ENCODE measurements at regions not wholly inside any gene's neighbourhood (a gene's known extent, or its start where the extent isn't known, plus 50 kb on each side); places are given as distances from the start of the nearest gene placed in this dataset.

DNA sequence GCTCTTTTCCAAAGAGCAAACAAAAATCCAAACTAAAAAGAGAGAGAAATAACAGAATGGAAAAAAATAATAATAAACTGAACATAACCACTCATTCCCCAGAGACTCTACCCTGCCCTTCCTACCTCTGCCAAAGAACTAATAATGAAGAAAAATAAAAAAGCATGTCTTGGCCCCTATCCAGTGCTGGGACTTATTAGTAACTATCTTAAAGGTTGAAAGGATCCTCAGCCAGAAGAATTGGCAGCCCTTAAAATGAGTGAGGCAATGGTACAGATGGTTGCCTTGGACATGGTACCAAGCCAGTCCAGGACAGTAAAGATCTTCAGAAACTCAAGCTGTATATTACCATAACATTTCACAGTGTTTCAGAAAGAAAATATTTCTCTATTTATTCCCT is 279.3 kb downstream of the HACE1 start:
- ChIA-PET CTCF (no interaction called here), POLR2A (no interaction called here)

- ChIA-PET CTCF (interaction anchor here (0.6 kb wide), 1 partner anchor 133 kb away, joined by 4 read pairs; no protein-coding TSS in a partner anchor), POLR2A (no interaction called here)
Observed at GRCh38 chr6:104579310-104579863, 280.3 kb downstream of the HACE1 start.

DNA sequence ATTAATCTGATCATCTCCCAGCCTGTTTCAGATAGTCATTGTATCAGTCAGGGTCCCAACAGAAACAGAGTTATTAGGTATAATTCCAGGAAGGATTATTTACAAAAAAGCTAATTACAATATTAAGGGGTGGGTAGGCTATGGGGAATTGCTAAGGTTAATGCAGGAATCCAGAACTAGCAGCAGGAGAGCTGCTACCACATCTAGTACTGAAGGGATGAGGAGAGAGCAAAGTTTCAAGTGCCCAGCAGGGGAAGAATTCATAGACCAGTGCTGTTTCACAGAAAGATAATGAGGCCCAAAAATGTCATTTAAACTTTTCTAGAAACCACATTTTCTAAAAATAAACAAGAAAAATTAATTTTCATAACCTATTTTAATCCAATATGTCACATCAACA is 284.2 kb downstream of the HACE1 start:
- POLR2A ChIA-PET: no interaction called here
- CTCF ChIA-PET: no interaction called here

DNA sequence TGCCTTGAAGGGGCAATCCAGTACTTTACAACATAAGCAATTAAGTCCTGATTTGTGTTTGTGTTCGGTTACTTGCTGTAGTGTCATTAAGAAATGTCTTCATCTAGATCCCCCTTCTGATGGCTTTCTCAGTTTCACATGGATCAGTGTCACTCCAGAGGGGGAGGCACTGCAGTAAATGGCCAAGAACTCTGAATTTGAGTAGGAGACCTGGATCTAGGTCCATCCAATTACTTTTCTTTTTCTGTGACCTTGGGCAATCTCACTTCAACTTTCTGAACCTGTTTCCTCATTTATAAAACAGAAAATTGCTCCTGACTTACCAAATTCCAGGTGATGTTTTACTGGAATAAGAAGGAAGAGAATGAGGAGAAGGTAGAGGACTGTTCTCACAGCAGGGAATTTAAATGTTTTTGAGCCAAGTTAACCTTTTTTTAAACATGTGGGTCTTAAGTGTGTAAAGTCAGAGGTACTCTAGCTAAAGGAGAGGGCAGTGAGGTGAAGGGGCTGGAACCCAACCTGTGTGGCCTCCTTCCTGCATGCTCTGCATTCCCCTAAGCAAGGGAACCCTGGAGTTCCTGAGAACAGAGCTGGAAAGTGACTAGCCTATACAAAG is 285.5 kb downstream of the HACE1 start:
- POLR2A ChIA-PET: no interaction called here
- CTCF ChIA-PET: no interaction called here

GRCh38 chr6:104573350-104573749 is 286.4 kb downstream of the HACE1 start:
- CTCF ChIA-PET: no interaction called here
- POLR2A ChIA-PET: no interaction called here

GRCh38 chr6:104572901-104573300 is 286.8 kb downstream of the HACE1 start:
- POLR2A ChIA-PET: no interaction called here
- CTCF ChIA-PET: no interaction called here

DNA sequence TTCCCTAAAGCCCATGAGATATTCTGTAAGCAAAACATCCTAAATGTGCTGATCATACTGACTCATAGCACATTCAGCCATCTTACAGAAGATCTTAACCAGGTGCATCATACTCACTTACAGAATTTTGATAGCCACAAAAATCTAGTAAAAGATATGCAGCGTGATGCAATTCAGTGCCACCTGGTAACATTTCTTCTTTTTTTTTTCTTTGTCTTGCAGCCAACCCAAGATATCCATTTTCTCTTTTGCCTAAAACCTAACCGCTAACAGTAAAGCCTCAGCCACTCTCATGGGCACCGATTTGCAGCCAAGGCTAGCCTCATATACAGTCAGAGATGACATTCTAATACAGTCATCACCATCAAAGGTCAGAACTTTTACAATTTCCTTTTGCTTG is 293.3 kb downstream of the HACE1 start:
- ChIA-PET POLR2A (no interaction called here), CTCF (no interaction called here)

DNA sequence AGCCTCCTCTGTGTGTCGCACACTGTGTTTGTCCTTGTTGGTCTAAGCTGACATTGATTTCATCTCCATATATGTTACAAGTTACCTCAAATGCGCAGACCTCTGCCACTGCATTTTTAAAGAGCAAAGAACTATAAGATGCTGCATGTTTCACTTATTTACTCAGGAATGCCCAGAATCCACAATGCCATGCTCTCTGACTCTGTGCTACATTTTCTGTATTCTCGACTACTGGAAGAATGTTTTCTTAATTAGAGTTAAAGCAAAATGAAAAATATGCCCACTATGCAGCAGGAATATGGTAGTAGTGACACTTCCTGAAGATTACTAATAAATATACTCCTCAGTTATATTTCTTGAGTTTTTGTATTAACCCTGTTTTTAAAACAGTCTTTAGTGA is 296.4 kb downstream of the HACE1 start:
- ChIA-PET POLR2A (no interaction called here), CTCF (no interaction called here)

- POLR2A ChIA-PET: no interaction called here
- CTCF ChIA-PET: no interaction called here
Observed at GRCh38 chr6:104559435-104560202, 300.1 kb downstream of the HACE1 start.

DNA sequence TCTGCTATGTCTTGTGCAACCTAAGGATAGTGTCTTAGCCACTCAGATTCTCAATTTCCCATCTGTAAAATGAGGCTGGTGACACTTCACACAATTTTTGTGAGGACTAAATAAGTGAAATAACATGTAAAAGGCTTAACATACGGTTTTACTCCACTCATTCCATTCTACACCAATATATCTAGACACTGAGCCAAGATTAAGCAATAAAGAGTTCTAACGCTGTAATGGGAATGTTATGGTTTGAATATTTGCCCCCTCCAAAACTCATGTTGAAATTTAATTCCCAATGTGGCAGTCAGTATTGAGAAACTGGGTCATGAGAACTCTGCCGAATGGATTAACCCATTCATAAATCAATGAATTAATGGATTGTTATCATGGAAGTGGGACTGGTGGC is 301.0 kb downstream of the HACE1 start:
- CTCF ChIA-PET: no interaction called here
- POLR2A ChIA-PET: no interaction called here

- ChIA-PET CTCF (no interaction called here), POLR2A (no interaction called here)
Observed at GRCh38 chr6:104548297-104548696, 311.4 kb downstream of the HACE1 start.

- ChIA-PET CTCF (no interaction called here), POLR2A (no interaction called here)
Observed at GRCh38 chr6:104541411-104541810, 318.3 kb downstream of the HACE1 start.

DNA sequence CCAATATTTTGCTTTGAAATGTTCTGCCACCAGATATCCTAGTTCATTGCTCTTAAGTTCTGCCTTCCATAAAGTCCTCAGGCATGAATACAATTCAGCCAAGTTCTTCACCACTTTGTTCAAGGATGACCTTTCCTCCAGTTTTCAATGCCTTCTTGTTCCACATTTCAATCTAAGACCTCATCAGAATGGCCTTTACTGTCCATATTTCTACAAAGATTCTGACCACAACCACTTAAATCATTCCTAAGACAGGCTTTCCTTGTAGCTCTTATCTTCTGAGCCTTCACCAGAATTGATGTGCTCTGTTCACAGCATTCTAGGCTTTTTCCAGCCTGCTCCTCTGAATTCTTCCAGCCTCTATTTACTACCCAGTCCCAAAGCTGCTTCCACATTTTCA is 319.0 kb downstream of the HACE1 start:
- POLR2A ChIA-PET: no interaction called here
- CTCF ChIA-PET: no interaction called here

DNA sequence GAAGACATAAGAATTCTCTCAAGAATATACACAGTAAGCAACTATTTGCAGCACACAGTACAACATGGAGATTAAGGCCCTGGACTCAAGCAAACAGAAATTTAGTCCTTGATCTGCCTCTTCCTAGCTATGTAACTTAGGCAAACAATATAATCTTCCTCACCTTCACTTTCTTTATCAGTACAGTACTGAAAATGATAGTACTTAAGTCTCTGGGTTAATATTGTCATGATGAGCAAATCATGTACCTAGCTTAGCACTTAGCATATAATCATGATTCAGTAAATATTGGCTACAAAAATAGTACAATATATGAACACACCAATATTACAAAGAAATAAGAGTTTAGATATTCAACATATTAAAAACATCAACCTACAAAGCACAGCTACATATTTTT is 320.5 kb downstream of the HACE1 start:
- POLR2A ChIA-PET: no interaction called here
- CTCF ChIA-PET: no interaction called here

- ChIA-PET CTCF (interaction anchor here (1.2 kb wide), 1 partner anchor 12 kb away, joined by 3 read pairs; no protein-coding TSS in a partner anchor), POLR2A (no interaction called here)
Observed at GRCh38 chr6:104537872-104538271, 321.8 kb downstream of the HACE1 start.

- POLR2A ChIA-PET: no interaction called here
- CTCF ChIA-PET: interaction anchor here (1.2 kb wide), 1 partner anchor 11 kb away, joined by 3 read pairs; no protein-coding TSS in a partner anchor
Observed at GRCh38 chr6:104537180-104537579, 322.5 kb downstream of the HACE1 start.

- ChIA-PET POLR2A (no interaction called here), CTCF (interaction anchor here (0.5 kb wide), 1 partner anchor 744 kb away, joined by 3 read pairs; no protein-coding TSS in a partner anchor)
Observed at GRCh38 chr6:104532462-104532861, 327.3 kb downstream of the HACE1 start.

- POLR2A ChIA-PET: no interaction called here
Observed at GRCh38 chr6:104531646-104532045, 328.1 kb downstream of the HACE1 start.

DNA sequence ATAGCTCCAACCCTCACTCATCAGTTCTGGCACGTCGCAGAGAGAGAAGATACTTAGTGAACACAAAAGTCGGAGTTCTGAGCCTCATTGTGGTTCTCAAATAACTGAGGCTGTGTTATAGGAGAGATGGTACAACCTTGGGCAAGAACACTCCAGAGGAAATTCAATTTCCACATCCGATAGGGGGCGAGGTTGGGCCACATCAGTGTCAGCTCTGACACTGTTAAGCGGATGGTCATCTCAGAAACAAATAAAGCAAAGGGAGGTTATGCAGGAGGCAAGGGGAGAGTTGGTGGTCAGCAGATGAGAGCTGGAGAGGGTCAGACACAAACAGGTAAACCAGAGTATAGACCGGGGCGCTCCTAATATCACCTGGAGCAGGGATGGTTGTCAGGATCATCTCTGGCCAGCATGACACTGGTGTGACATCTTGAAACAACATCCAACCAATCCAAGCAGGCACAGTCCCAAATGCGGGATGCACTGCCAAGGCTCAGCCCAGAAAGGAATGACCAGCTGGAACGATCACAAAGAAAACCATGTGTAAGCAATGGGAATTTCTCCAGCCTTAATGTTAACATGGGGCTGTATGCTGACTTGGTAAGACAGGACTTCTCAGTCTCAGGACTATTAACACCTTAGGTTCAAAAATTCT is 331.8 kb downstream of the HACE1 start:
- CTCF ChIA-PET: no interaction called here
- POLR2A ChIA-PET: no interaction called here

More at GRCh38 chr6:104531646-104532045, 328.1 kb downstream of the HACE1 start:
- CTCF ChIA-PET: no interaction called here

DNA sequence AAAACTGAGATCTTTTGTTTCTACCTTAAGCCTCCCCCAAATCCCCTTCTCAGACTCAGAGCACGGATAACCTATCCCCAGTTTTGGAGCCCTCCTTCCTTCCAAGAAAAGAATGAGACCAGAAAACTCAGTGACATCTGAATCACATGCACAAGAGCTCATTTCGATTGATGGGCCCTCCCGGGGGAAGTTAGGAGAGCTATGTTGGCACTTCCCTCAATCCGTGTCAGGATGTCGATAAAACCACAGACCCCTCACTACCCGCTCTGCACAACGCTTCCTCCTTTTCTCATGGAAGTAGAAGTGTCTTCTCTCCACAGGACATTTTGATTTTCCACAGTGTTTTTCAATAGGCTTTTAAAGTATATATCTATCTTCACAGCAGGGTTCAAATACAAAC is 332.4 kb downstream of the HACE1 start:
- ChIA-PET POLR2A (no interaction called here), CTCF (no interaction called here)

DNA sequence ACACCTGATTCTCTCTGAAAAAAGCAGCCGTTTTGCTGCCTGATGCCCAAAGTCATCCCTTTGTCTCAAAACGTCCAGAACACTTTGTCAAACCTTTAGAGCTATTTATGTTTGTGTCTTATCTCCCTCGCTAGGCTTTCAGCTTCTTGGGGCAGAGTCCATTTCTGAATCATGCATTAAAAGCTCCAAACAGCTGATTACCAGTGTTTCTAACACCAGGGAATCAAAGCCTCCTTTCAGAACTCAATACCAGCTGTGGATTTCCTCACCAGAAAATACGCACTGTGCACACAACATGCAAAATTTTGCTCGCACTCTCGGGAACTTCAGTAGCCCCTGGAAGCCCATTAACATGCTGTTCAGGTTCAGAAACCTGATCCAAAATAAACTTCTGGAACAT is 333.3 kb downstream of the HACE1 start:
- CTCF ChIA-PET: interaction anchor here (0.6 to 0.7 kb wide), 2 partner anchors 11 to 112 kb away, joined by 3 read pairs; no protein-coding TSS in a partner anchor
- POLR2A ChIA-PET: no interaction called here
